HG02973 (cell line): ENCODE measurements at regions not wholly inside any gene's neighbourhood (a gene's known extent, or its start where the extent isn't known, plus 50 kb on each side); places are given as distances from the start of the nearest gene placed in this dataset.

Experiments used
- ATAC-seq: cut with Tn5 transposase; IDR thresholded peaks from one replicate; pipeline ENCODE4 v1.9.1; 2021; ENCODE audit warnings: moderate library complexity; ENCODE audit not compliant: unreplicated experiment

GRCh38 chr11:15577519-15577918 lies 462.8 kb downstream of the INSC start:
- no peak for ATAC-seq

- ATAC-seq = no peak
Measured at GRCh38 chr11:15579287-15580001, 464.7 kb downstream of the INSC start.

GRCh38 chr11:15580056-15580774 lies 465.5 kb downstream of the INSC start:
- no peak for ATAC-seq

- ATAC-seq = no peak
Measured at GRCh38 chr11:15580775-15581095, 466.0 kb downstream of the INSC start.

- no peak for ATAC-seq
Measured at GRCh38 chr11:15584158-15584557, 469.4 kb downstream of the INSC start.

- no peak for ATAC-seq
Measured at GRCh38 chr11:15585602-15586331, 471.0 kb downstream of the INSC start.

GRCh38 chr11:15586741-15587473 lies 472.2 kb downstream of the INSC start:
- ATAC-seq = no peak

- ATAC-seq = no peak
Measured at GRCh38 chr11:15589070-15589626, 474.4 kb downstream of the INSC start.

GRCh38 chr11:15590132-15590531 lies 475.4 kb downstream of the INSC start:
- no peak for ATAC-seq

GRCh38 chr11:15591112-15591537 lies 476.4 kb downstream of the INSC start:
- no peak for ATAC-seq

- no peak for ATAC-seq
Measured at GRCh38 chr11:15594607-15595006, 479.9 kb downstream of the INSC start.

GRCh38 chr11:15599376-15599775 lies 484.7 kb downstream of the INSC start:
- ATAC-seq = no peak

GRCh38 chr11:15602047-15602446 lies 487.3 kb downstream of the INSC start:
- no peak for ATAC-seq

GRCh38 chr11:15602785-15603567 lies 488.3 kb downstream of the INSC start:
- no peak for ATAC-seq

- ATAC-seq = no peak
Measured at GRCh38 chr11:15605094-15605493, 490.4 kb downstream of the INSC start.

- ATAC-seq = no peak
Measured at GRCh38 chr11:15607361-15608036, 492.8 kb downstream of the INSC start.

GRCh38 chr11:15609445-15609844 lies 494.7 kb downstream of the INSC start:
- no peak for ATAC-seq

- no peak for ATAC-seq
Measured at GRCh38 chr11:15610881-15611280, 496.2 kb downstream of the INSC start.

GRCh38 chr11:15613251-15613650 lies 498.5 kb downstream of the INSC start:
- ATAC-seq = no peak

- no peak for ATAC-seq
Measured at GRCh38 chr11:15613789-15614188, 499.1 kb downstream of the INSC start.
